Activated naive CD8-positive, alpha-beta T cell treated with anti-CD3 and anti-CD28 coated beads, Interleukin-2, amount 50 U/mL, for 16 hours (primary cell): ENCODE measurements at regions not wholly inside any gene's neighbourhood (a gene's known extent, or its start where the extent isn't known, plus 50 kb on each side); places are given as distances from the start of the nearest gene placed in this dataset.

Experiments used
- DNase-seq: peaks from one replicate; pipeline ENCODE4 v3.0.0-alpha.2; 2020; ENCODE audit warnings: low read depth, low spot score

DNA sequence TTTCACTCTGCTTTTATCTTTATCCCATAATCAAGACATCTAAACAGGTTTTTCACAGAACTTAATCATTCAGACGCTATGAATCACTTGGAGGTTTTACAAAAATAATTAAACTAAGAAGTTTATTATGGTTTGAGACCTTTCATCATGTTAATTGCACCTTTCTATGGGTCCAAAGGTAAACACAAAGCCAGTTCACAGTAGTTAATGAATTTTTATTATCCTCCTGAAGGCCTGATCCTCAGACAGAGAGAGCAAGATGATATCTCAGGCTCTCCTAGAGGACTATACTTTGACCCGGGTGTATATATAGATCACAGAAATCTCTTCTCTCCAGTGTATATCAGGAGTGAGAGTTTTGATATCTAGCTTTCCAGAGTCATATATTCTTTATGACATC, 1044.3 kb upstream of the RAG2 start:
- no peak for DNase-seq

DNA sequence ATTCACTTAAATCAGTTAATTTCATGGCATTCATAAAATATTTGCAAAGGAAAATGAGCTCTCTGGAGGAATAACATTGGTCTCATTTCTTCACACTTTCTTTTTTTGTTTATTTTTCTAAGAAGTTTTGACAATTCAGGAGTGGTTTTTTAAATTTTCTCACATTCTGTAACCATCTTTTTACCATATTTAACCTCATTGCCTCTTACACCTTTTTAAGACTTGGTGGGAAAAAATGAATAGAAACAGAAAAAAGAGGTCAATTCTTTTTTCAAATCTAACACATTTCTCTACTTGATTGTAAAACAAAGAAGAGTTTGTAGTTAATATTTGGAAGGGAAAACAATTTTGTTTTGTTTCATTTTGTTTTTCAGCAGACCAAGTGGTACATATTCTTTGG, 1034.7 kb upstream of the RAG2 start:
- no peak for DNase-seq

DNA sequence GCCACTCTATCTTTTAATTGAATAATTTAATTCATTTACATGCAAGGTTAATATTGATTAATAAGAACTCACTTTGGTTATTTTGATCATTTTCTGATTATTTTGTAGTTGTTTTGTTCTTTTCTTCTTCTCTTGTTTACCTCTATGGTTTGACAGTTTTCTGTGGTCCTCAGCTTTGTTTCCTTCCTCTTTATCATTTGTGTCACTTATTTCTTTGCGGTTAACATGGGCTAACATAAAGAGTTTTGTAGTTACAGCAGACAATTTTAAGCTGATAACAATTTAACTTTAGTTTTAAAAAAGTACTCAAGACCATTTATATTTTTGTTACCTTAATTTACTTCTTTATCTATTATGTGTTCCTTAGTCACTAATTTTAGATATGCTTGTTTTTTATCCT, 1032.8 kb upstream of the RAG2 start:
- DNase-seq = no peak

DNA sequence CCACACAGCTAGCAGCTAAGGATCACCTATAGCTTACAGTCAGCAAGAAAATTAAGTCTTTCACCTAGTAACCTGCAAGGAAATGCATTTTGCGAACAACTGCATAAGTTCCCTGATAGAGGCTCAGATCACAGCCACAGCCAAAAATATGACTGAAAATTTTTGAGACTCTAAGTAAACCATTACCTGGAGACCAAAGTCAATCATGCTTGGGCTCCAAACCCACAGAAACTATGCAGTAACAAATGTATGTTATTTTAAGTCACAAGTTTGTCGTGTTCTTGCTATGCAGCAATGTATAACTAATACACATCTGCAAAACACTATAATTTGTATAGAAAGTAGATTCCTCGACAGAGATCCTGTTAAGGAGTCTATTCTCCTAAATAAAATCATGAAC, 1025.7 kb upstream of the RAG2 start:
- no peak for DNase-seq

DNA sequence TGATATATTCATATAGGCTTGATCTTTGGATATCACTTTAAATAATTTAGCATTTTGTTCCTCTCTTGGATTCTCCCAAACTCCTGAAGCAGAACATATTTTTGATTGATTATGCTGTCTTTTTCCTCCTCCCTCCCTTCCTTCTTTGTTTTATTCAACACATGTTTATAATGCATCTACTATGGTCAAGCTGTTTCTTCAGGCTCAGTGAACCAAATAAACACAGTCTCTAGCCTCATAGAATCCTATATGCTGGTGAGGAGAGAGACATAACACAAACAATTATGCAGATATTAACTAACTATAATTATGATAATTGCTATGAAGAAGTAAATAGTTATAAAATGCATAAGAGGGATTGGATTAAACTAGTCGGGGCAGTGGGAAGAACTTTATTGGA, 1023.6 kb upstream of the RAG2 start:
- DNase-seq = no peak

DNA sequence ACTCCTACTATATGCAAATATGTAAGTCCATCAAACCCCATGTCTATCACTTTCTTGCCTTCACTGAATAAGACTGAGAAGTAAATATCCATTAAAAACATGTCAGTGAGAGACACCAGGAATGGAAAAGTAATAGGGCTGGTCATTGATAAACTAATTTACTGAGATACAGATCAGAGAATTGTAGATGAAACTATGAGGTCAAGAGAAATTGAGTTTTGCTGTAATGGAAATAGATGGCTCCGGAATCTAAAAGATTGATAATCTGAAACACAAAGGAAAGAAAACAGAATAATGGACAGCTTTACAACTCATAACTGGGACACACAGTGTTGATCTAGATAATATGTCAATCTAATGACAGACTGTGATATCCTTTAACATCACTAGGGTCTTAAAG, 1018.3 kb upstream of the RAG2 start:
- no peak for DNase-seq

DNA sequence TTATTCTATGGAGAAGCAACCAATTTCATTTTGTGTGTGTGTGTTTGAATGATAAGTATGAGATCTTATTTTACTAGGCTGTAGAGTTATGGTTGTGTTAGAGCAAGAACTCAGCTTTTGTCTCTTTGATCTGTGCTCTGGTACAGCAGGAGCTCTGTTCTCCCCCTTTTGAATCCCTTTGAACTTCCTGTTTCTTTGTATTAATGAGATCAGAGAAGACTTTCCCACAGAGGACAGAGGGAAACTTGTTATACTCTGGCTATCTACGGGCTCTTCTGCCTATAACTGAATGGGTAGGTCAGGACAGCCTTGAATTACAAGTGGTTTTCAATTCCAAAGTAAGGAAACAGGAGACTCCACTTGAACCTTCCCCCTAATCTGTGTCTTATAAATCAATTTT, 1015.0 kb upstream of the RAG2 start:
- no peak for DNase-seq

DNA sequence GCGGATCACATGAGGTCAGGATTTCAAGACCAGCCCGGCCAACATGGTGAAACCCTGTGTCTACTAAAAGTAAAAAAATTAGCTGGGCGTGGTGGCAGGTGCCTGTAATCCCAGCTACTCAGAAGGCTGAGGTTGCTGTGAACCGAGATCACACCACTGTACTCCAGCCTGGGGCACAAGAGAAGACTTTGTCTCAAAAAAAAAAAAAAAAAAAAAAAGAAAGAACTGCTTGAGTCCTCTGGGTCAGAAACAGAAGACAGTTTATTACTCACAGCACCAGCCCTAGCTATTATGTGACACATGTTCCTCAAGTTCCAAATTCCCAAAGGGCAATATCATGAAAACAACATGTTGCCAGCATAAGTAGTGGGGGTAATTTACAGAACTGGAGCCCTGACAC, 1014.1 kb upstream of the RAG2 start:
- DNase-seq = no peak

DNA sequence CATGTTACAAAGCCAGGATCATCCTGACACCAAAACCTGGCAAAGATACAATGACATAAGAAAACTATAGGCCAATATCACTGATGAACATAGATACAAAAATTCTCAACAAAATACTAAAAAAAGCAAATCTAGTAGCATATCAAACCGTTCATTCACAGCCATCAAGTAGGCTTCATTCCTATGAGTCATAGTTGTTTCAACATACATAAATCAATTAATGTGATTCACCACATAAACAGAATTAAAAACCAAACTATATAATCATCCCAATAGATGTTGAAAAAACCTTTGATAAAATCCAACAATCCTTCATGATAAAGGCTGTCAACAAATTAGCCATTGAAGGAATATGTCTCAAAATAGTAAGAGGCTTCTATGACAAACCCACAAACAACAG, 1007.2 kb upstream of the RAG2 start:
- no peak for DNase-seq

DNA sequence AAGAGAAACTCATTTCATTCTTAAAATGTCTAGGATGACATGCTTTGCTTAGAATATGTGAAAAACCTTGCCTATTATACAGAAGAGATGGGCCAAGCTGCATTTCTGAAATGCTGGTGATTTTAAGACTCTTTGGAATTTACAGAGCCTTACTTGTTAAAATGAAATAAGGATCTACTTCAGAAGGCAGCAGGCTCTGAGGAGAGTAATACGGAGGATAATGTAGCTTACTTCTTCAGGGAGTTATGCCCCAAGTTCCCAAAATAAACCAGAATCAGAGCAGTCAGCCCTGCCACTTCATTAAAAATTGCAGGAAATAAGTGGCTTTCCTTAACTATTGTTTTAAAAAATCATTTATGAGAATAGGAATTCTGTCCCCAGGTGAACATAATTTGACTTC, 1000.3 kb upstream of the RAG2 start:
- DNase-seq = no peak

DNA sequence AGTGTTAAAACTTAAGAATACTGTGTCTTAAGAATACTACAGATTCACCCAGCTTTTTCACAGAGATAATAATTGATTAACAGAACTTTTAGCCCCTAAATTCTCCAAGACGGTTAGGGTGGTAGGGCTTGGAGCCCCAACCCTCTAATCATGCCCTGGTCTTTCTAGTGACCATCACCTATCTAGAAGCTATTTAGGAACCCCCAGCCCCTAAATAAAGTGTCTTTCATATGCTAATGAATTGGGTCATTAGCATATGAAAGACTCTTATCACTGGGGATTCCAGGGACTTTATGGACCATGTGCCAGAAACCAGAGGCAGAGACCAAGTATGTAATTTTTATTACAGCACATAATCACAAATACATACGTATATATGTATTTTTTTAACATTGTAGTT, 999.7 kb upstream of the RAG2 start:
- DNase-seq = no peak

DNA sequence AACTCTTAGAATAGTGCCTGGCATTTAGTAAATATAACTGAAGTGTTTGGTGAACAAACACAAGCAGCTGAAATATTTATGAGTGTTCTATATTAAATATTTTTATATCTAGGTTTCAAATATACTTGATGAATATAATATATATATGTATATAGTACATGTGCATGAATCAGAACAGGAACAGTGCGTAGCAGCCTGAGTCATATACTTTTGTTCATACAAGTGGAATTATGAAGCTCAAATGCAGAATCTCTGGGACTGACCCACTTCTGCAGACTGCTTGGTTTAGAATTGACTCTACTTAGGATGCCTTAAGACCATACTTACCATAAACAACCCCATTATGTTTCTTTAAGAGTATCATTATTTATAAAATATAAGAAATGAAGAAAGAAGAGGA, 997.8 kb upstream of the RAG2 start:
- DNase-seq = no peak

DNA sequence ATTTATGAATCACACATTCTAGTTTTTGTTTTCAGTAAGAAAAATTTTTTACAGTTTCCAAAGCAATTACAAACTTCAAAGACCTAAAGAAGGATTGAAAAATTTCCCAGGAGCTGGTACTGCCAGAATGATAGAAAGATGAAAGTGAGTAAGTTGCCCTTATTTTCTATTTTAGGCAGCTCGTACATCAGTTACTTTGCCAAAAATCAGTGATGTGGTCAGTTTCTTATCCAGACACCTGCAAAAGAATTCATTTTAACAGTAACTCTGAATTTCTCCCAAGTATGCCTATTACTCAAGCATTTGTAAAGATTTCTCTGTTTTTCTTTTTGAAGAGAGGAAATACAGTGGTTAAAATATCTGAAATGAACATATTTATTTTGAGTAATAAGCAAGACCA, 976.3 kb upstream of the RAG2 start:
- no peak for DNase-seq

DNA sequence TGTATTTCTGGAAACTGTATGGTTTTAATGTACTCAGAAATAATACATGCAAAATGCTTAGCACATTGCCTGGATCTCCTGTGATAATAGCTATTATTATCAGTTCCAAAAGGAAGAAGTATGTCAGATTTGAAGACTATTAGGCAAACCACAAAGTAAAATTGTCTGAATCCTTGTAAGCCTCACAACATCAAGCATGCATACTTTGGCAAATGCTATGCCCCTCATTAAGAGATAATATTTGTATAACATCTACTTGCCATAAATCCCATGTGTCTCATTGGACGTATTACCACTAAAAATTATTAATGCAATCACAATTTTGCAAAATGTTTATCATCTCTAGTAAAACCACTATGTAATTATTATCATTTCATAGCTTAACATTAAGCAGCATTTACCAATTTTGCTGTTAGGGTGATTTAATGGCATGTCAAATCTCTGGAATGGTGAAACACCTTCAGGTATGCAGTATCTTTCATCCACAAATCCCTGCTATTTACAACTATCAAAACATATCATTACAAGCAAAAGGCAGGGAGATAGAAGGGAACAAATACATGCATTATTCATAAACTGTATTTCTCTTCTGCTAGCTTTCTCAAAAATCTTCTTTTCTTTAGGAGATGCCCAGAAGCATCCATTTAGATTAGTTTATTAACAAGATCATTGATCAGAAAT, 974.6 kb upstream of the RAG2 start:
- DNase-seq = no peak

DNA sequence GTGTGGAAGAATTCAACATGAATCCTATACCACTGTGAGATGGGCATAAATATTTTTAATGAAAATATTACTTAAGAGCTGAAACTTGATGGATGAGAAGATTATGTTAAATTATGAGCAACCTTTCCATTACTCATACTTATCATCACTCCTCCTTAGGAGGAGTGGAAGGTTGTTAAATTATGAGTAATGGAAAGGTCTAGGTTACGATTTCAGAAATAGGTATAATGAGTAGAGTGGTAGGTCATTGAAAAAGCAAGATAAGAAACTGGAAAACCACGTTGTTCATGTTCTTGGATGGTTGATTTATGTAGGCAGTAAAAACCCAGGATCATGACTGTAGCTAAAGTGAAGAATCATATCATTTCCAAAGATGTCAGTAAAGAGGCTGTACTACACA, 973.2 kb upstream of the RAG2 start:
- DNase-seq = no peak

DNA sequence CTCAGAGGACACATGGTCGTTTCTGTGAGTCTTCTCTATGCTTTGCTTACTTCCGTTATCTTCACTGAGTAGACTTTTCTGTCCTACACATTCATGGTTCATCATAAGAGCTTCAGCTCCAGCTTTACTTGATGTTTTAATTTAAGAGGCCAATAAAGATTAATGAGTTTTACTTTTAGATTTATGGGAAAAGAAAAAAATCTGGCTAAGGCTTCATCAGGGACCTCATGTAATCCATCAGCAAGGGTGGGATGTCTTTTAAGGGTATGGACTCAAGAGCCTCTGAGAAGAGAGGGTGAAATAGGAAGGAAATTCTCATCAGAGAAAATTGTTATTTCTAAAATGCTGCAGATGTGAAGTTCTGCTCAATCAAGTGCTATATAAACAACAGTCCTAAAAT, 963.0 kb upstream of the RAG2 start:
- no peak for DNase-seq

DNA sequence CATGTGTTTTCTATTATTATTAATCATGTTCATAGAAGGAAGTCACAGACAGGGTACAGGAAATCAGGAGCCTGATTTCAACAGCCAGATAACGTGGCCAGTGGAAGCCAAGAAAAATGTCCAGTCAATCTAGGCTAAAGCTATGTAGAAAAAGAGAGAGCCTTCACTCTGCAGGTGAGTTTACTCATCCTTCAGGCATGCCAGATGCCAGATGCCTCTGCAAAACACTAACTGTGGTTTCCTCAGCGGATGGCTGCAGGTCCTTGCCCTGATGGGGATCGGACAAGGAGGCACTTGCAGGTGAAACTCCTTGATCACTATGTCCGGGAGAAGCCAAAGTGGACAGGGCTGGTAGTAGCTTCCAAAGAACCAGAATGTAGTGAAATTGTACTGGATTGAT, 962.3 kb upstream of the RAG2 start:
- no peak for DNase-seq

DNA sequence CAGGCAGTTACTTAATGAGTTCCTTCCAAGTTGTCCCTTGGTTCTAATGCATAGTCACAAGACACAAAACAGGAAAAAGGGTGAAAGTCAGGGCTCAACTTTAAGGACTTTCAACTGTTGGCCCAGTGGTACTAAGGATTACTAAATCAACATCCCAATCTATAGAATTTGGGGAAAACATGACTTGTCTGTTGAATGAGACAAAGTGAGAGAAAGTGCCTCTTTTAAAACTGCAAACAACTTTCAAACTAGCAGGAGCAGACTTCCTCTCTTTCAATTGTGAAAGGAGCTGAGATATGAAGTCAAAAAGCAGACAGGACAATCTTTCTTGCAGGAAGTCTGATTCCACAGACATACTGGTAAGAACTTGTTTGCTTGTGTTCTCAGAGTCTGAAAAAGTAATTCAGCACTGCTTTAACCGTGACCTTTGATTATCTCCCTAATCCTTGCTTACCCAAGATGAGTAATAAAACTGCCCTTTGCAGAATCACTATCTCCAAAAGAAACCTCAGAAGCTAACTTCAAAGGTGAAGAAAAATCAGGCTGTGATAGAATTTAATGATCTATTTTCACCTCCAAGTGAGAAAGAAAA, 960.7 kb upstream of the RAG2 start:
- DNase-seq = no peak

DNA sequence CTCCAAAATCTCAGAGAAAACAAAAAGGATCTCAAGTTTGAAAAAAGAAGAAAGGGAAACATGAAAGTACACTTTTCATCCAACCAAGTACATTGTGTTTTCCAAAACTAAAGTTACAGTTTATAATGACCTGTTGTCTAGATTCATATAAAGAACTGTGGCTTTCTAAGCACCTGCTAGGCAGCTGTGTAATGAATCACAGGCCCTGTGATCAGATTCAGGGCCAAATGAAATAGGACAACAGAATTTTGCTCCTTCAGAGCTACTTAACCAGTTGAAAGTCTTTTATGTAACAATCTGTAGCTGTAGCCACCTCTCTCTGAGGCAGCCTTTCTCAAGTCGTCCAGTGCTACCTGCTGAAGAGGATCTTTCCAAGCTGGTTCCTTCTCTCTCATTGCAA, 960.0 kb upstream of the RAG2 start:
- no peak for DNase-seq

DNA sequence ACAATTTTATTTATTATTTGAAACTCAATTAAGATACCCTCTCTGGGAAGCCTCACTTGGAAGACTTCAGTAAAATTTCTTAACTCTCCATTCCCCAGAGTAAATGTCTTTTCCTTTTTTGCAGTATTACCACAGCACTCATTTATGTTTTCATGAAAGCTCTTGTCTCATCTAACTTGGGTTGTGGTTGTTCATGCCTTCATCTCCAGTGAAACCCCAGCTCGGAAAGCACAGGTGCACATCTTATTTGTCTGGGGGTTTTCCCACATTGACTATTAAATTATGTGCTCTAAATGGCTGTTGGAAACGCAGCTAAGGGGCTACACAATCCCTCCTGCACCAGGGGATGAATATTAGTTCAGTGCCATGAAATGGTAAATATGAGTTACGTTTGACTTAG, 954.2 kb upstream of the RAG2 start:
- no peak for DNase-seq

DNA sequence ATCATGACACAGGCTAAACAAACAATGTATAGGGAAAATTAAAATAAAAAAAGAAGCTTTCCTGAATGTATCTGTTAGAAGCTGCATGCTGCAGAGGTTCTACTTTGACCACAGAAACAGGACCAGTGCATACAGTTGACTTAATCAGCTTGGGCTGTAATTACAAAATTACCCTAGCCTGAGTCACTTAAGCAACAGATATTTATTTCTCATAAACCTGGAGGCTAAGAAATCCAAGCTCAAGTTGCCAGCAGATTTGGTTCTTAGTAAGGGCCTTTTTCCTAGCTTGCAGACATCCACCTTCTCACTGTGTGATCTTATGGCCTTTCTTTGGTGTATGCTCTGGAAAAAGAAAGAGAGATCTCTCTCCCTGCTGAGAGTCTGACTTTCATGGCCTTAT, 946.5 kb upstream of the RAG2 start:
- DNase-seq = no peak

DNA sequence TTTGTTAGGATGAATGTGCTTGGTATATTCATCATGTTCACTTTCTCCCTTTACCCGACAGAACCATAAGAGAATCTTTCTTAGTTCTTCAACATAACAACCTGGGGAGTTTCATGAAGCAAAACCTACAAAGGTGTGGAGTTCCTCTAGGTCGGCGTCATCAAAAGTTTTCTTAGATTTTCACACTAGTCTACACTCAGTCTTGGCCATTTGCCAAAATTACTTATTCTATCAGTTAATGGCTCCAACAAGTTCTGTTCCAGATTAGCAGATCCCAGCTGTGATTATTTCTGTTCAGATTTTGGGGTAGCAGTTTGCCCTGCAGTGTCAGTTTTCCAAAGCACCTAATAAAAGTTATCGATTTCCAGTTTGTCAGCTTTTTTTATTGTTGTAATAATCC, 935.8 kb upstream of the RAG2 start:
- no peak for DNase-seq

DNA sequence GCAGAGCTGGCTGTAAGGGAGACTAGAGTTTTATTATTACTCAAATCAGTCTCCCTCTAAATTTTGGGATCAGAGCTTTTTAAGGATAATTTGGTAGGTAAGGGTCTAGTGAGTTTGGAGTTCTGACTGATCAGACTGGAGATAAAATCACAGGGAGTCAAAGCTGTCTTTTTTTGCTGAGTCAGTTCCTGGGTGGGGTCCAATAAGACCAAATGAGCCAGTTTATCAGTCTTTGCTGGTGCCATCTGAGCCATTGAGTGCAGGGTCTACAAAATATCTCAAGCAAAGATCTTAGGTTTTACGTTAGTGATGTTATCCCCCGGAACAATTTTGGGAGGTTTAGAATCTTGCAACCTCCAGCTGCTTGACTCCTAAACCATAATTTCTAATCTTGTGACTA, 935.1 kb upstream of the RAG2 start:
- no peak for DNase-seq

DNA sequence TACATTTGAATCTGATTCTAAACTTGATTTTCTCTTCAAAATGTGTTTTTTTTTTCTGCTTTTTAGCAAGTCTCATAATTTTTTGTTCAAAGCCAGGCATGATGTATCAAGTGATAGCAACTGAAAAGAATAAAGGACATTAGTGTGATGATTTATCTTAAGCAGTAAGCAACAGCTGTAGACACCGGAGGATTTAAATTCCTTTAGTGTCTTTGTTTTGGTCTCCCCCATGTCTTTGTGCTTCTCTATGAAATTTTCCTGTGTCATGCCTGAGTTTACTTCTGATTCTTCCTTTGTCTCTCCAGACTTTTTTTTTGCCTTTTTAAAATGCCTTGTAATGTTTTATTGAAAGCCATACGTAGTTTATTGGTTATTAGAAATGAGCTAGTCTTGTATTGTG, 934.2 kb upstream of the RAG2 start:
- no peak for DNase-seq
